GM20000 (cell line): ENCODE measurements at regions not wholly inside any gene's neighbourhood (a gene's known extent, or its start where the extent isn't known, plus 50 kb on each side); places are given as distances from the start of the nearest gene placed in this dataset.

Experiments
- DNase-seq: peaks from one replicate; pipeline ENCODE4 v3.0.0; 2012; ENCODE audit warnings: low spot score
- TF ChIP-seq, protein P1 (sequence below): IDR thresholded peaks from 2 replicates; pipeline ENCODE4 v1.5.1; 2012; ENCODE audit warnings: mild to moderate bottlenecking, control low read depth; ENCODE audit errors: extremely low read depth, missing control alignments

DNA sequence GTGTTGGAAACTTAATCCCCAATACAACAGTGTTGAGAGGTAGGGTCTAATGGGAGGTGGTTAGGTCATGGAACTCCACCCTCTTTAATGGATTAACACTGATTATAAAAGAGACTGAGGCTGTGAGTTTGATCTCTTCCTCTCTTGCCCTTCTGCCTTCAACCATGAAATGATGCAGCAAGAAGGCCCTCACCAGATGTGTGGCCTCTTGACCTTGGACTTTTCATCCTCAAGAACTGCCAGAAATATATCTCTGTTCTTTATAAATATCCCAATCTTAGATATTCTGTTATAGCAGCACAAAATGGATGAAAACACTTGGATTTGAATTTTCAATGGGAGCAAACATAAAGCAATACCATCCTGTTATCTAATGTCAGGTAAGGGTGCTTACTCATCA lies 67.6 kb downstream of the NMUR2 start:
- no peak for DNase-seq
- TF ChIP-seq, protein P1, sequence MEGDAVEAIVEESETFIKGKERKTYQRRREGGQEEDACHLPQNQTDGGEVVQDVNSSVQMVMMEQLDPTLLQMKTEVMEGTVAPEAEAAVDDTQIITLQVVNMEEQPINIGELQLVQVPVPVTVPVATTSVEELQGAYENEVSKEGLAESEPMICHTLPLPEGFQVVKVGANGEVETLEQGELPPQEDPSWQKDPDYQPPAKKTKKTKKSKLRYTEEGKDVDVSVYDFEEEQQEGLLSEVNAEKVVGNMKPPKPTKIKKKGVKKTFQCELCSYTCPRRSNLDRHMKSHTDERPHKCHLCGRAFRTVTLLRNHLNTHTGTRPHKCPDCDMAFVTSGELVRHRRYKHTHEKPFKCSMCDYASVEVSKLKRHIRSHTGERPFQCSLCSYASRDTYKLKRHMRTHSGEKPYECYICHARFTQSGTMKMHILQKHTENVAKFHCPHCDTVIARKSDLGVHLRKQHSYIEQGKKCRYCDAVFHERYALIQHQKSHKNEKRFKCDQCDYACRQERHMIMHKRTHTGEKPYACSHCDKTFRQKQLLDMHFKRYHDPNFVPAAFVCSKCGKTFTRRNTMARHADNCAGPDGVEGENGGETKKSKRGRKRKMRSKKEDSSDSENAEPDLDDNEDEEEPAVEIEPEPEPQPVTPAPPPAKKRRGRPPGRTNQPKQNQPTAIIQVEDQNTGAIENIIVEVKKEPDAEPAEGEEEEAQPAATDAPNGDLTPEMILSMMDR: no peak

DNA sequence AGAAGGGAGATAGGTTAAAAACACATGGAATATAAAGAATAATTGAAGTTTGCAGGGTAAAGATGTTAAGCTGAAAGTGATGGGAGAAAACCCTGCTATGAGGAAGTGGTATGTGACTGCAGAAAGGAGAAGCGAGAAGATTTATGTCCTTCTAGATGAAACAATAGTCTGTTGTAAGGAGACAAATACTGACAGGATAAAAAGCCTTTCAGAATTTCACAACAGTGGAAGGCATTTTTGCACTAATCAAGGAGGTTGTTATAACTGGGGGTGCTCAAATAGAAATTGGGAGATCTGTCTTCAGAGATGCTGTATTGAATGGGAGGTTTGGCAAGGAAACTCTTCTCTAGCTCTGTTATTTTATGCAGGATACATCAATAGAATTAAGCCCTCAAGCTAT lies 69.6 kb downstream of the NMUR2 start:
- no peak for DNase-seq
- TF ChIP-seq, protein P1: no peak

DNA sequence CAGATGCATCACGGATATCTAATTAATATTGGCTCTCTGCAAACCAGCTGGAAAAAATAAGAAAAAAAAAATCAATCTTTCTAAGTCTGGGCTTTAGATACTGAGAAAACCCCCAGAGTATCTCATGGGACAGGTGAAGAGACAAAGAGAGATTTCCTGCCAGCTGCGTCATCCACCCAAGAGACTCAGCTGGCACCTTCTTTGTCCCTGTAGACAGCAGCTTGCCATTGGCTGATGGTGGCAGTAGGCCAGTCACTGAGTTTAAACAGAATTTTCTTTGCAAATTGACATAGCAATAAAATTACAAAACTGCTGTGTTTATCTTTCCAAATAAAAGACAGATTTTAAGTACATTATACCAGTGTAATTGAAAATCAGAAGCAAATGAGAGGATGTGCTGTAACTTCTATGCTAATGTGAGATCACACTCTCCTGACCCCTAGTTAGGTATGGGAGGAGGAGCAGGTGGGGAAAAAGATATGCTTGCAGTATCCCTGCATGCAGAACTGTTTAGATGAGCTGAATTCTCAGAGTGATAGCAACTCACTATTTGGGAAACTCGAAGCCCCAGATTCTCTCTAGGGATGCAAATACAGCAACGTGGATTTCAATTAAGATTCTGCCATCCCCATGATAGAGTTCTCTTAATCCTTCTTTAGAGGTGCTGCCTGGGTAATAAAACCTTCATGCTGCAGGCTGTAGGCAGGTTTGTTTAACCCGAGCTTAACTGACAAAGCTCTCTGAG lies 72.2 kb downstream of the NMUR2 start:
- TF ChIP-seq, protein P1: no peak
- no peak for DNase-seq

DNA sequence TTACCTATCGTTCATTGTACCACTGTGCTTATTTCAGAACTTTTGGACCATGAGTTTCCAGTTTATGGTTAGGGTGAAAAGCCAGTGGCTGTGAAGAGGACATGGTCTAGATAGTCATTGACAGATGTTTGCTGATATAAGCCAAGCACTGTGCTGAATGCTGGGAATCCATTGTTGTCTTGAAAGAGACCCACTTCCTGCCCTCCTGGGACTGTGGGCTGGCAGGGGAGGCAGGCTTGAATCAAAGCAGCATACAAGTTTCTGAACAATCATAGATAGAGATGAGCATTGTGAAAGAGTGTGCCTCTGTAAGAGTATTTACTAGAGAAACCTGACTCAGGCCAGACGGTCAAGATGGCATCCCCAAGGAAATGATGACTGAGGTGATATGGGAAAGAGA lies 73.4 kb downstream of the NMUR2 start:
- no peak for DNase-seq
- TF ChIP-seq, protein P1: no peak

DNA sequence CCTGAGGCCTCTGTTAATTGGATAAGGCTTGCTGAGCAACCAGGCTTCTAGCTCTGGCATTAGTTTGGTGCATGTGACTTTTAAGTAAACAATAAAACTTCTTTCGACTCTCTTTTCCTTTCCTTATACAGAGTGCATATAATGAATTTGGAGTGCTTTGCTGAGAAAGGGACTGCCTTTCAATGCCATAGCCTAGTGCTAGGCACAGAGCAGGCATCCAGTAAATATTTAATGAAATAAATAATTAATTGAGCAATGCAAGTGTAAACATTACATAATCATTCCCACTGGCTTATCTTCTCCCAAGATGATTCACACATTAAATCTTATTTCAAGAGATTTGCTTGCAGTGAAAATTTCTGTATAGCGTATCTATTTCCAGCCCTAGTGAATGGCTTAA lies 74.1 kb downstream of the NMUR2 start:
- TF ChIP-seq, protein P1: no peak
- DNase-seq: no peak

DNA sequence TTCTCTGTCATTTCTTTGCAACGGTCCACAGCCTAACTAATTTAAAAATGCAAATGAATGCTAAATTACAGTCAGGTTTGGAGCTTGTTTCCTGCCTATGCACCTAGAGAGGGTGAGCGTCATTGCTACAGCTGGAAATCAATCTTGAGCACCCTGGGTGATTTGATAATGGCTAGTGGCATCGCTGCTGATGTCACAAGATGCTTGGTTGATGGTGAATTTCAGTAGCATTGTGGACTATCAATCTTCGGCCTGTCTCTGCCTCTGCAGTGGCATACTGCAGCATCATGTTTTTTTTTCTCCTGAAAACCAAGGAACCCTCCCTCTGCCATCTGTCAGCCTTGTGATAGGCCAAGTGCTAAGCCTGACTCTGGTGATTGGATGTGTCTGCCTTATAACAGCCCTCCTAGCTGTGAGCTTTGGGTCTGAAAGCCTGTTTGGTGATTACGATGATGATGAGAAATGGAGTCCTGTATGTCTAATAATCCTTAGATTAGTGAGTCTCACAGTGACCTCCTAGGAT lies 75.3 kb downstream of the NMUR2 start:
- no peak for DNase-seq
- TF ChIP-seq, protein P1: no peak

DNA sequence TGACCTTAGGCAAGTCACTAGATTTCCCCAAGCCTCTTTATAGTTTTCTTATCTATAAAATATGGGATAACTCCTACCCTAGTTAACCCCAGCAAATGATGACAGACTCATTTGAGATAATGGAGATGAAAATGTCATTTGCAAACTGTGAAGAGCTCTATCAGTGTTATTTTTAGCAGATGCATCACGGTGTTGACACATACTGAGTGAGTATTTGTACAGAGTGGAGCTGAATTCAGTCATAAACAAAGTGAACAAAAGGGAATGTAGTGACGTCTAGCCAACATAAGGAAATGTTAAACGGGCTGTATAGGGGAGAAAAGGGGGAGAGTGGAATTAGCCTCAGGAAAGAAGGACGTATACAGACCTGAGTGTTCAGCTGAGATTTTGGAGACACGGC lies 75.9 kb downstream of the NMUR2 start:
- no peak for DNase-seq
- TF ChIP-seq, protein P1: no peak
